Tibial artery (tissue), 4 donors: ENCODE measurements at regions not wholly inside any gene's neighbourhood (a gene's known extent, or its start where the extent isn't known, plus 50 kb on each side); places are given as distances from the start of the nearest gene placed in this dataset.
A peak's percentile ranks its signal among the peaks of the same experiment; 100 is the strongest.

Experiments
- DNase-seq, 2 donors: peaks; one replicate each; pipeline ENCODE4 v3.0.0-alpha.2; 2019
- H3K27ac ChIP-seq, 2 donors: fragments of 200-600 bp; sonication (generic) in 1 of 2; 1 replicate in 1 of 2; 2 replicates in 1 of 2; pipeline ENCODE4 v1.5.1; 2018 to 2019; ENCODE audit warnings: mild to moderate bottlenecking in 1 of 2
- H3K27me3 ChIP-seq, 2 donors: fragments of 200-600 bp; sonication (generic) in 1 of 2; one replicate each; pipeline versions ENCODE4 v1.5.1 to v1.6.0; 2016 to 2019
- H3K36me3 ChIP-seq, 3 donors: fragments of 200-600 bp; sonication (generic) in 2 of 3; one replicate each; pipeline ENCODE4 v1.5.1; 2016 to 2019; ENCODE audit warnings: mild to moderate bottlenecking in 2 of 3
- H3K4me1 ChIP-seq, 4 donors: fragments of 200-600 bp; sonication (generic) in 2 of 4; 1 replicate in 3 of 4; 2 replicates in 1 of 4; pipeline ENCODE4 v1.5.1; 2016 to 2019
- H3K4me3 ChIP-seq, 2 donors: fragments of 200-600 bp; sonication (generic) in 1 of 2; 1 replicate in 1 of 2; 2 replicates in 1 of 2; pipeline ENCODE4 v1.5.1; 2018 to 2019; ENCODE audit warnings: mild to moderate bottlenecking in 2 of 2
- H3K9me3 ChIP-seq, 3 donors: fragments of 200-600 bp; sonication (generic) in 1 of 3; one replicate each; pipeline ENCODE4 v1.5.1; 2016 to 2019
- intact Hi-C: fragments of 100-400 bp; cut with DNase I; formaldehyde crosslinking; loops from one replicate; pipeline ENCODE4 v1.15.0; 2023; ENCODE audit warnings: low total_unique reads
- TF ChIP-seq, protein P1 (sequence below), 2 experiments: fragments of 200-600 bp in 1 of 2; fragments of 450-650 bp in 1 of 2; IDR thresholded peaks; one replicate each; pipeline ENCODE4 v1.5.1; 2017 to 2019; ENCODE audit warnings: antibody characterized with exemption in 2 of 2, mild to moderate bottlenecking in 1 of 2, moderate library complexity in 1 of 2

DNA sequence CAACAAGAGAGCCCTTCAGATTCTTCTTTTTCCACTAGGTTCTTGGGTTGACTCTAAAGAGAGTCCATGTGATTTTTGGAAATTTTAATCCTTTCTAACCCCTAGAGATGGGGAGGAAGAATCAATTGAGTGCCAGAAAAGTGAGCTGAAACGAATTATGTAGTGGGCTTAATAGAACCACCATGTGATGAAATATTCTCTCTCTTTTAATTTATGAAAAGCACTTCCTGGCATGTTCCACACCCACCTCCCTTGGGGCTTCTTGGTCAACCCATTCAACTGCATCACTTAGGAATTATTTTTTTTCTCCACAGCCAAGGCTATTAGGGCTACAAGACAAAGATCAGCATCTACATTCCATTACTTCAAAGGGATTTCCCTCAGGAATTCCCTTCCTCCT lies 79.6 kb downstream of the ZC3H11B start:
- H3K9me3 ChIP-seq: no peaks in the 10 kb centered on the region
- H3K36me3 ChIP-seq: no peaks in the 10 kb centered on the region
- peak in 1 of 2 donors; percentile 55 for DNase-seq
- no peak overlapping the region for H3K4me3 ChIP-seq
- intact Hi-C loops: no loop called here
- TF ChIP-seq, protein P1, sequence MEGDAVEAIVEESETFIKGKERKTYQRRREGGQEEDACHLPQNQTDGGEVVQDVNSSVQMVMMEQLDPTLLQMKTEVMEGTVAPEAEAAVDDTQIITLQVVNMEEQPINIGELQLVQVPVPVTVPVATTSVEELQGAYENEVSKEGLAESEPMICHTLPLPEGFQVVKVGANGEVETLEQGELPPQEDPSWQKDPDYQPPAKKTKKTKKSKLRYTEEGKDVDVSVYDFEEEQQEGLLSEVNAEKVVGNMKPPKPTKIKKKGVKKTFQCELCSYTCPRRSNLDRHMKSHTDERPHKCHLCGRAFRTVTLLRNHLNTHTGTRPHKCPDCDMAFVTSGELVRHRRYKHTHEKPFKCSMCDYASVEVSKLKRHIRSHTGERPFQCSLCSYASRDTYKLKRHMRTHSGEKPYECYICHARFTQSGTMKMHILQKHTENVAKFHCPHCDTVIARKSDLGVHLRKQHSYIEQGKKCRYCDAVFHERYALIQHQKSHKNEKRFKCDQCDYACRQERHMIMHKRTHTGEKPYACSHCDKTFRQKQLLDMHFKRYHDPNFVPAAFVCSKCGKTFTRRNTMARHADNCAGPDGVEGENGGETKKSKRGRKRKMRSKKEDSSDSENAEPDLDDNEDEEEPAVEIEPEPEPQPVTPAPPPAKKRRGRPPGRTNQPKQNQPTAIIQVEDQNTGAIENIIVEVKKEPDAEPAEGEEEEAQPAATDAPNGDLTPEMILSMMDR (IDR thresholded peaks at IDR 0.05): no peak
- H3K27me3 ChIP-seq: no peaks in the 10 kb centered on the region
- no peak overlapping the region for H3K27ac ChIP-seq
- no peaks in the 10 kb centered on the region for H3K4me1 ChIP-seq

DNA sequence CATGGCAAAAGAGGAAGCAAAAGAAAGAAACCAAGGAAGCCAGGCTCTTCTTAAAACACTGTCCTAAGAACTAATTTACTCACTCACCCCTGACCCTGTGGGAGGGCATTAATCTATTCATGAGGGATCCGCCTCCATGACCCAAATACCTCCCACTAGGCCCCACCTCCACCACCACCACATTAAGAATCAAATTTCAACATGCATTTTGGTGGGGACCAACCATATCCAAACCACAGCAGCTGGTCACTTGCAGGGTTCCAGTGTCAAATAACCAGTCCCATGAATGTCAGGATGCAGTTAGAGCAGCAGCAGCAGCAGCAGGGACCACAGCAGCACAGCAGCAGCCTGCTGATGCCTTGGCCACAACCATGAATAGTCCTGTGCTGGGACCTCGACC lies 83.8 kb downstream of the ZC3H11B start:
- no peaks in the 10 kb centered on the region for H3K9me3 ChIP-seq
- no peaks in the 10 kb centered on the region for H3K4me1 ChIP-seq
- intact Hi-C loops: no loop called here
- H3K27me3 ChIP-seq: no peaks in the 10 kb centered on the region
- TF ChIP-seq, protein P1 (IDR thresholded peaks at IDR 0.05): no peak
- DNase-seq: no peak
- no peak overlapping the region for H3K4me3 ChIP-seq
- no peaks in the 10 kb centered on the region for H3K36me3 ChIP-seq
- no peak overlapping the region for H3K27ac ChIP-seq

DNA sequence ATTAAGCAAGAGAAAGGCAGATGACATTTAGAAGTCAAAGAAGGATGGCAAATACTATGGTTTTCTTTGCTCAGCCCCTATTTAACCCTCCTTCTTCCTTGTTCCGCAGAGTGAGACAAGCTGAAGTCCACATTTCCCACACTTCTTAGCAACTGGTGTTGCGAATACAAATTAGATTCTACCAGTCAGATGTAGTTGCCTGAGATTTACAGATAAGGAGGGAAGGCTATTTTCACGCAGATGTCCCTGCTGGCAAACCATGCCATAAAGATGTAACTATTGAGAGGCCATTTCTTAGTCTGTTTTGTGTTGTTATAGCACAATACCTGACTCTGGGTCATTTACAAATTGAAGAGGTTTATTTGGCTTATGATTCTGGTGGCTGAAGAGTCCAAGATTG lies 84.3 kb downstream of the ZC3H11B start:
- H3K27me3 ChIP-seq: no peaks in the 10 kb centered on the region
- TF ChIP-seq, protein P1 (IDR thresholded peaks at IDR 0.05): no peak
- DNase-seq: no peak
- no peaks in the 10 kb centered on the region for H3K36me3 ChIP-seq
- no peak overlapping the region for H3K27ac ChIP-seq
- H3K4me1 ChIP-seq: no peaks in the 10 kb centered on the region
- intact Hi-C loops: no loop called here
- no peaks in the 10 kb centered on the region for H3K9me3 ChIP-seq
- no peak overlapping the region for H3K4me3 ChIP-seq

DNA sequence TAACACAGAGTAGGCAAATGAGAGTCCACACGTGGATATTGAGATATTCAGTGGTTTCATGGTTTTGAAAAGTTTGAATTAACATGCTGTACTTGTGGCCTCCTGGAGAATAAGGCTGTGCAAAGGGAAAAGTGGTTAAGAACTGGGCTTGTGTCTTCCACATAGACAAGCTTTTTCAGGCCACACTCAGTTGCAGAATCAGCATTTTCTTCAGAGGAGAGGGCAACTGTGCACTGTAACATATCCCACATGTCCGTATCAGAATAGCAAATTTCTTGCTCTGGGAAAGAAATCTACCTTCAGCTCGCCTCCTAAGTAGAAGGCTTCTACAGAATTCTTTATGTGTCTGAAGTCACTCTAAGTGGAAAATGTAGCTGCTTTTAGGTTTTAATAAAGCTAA lies 84.9 kb downstream of the ZC3H11B start:
- TF ChIP-seq, protein P1 (IDR thresholded peaks at IDR 0.05): no peak
- Histone ChIP-seq H3K27me3 (no peaks in the 10 kb centered on the region), H3K27ac (no peak overlapping the region), H3K4me3 (no peak overlapping the region), H3K9me3 (no peaks in the 10 kb centered on the region), H3K36me3 (no peaks in the 10 kb centered on the region), H3K4me1 (no peaks in the 10 kb centered on the region)
- intact Hi-C loops: no loop called here
- DNase-seq: no peak

DNA sequence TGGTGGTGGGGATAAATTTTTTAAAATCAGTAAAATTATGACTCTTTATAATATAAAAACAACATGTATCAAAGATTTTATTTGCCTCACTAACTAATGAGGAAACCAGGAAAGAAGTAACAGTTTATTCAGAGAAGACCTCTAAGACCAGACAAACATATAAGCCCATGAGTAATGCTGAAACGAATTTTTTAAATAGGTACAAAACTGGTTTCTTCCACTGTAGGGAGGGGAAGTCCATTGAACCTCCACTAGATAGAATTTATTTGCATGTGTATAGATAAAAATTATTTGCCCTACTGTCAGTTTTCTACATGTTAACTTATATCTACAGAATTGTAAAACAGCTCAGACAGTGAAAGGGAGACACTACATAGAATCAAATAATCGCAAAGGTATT lies 86.8 kb downstream of the ZC3H11B start:
- Histone ChIP-seq H3K9me3 (no peaks in the 10 kb centered on the region), H3K27ac (no peak overlapping the region), H3K36me3 (no peaks in the 10 kb centered on the region), H3K4me3 (no peak overlapping the region), H3K4me1 (no peaks in the 10 kb centered on the region), H3K27me3 (no peaks in the 10 kb centered on the region)
- no peak for DNase-seq
- TF ChIP-seq, protein P1 (IDR thresholded peaks at IDR 0.05): no peak
- intact Hi-C loops: no loop called here

DNA sequence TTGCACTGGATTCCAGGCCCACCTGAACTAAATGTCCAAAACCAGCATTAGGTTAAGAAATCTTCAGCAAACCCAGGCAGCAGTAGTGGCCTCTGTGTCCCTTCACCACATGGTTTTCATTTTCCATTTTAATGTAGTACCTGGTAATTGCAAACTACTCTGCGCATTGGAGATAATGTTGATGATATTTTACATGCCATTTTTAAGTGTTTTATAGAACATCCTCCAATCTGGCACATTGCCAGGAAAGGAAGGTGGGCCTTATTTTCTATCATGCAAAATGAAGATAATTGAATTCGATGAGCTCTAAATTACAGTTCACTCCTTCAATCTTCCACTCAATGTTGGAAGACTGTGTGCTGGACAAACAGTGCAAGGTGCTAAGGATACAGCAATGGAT lies 89.5 kb downstream of the ZC3H11B start:
- H3K4me1 ChIP-seq: no peaks in the 10 kb centered on the region
- intact Hi-C loops: no loop called here
- DNase-seq: no peak
- H3K27me3 ChIP-seq: no peaks in the 10 kb centered on the region
- TF ChIP-seq, protein P1 (IDR thresholded peaks at IDR 0.05): no peak
- H3K9me3 ChIP-seq: no peaks in the 10 kb centered on the region
- H3K4me3 ChIP-seq: no peak overlapping the region
- H3K27ac ChIP-seq: no peak overlapping the region
- H3K36me3 ChIP-seq: no peaks in the 10 kb centered on the region
